Body of pancreas (tissue), 4 donors: ENCODE measurements at regions not wholly inside any gene's neighbourhood (a gene's known extent, or its start where the extent isn't known, plus 50 kb on each side); places are given as distances from the start of the nearest gene placed in this dataset.

Source experiments
- ATAC-seq: fragments of 150-250 bp; one replicate; pipeline ENCODE4 v1.9.1; 2016
- DNase-seq, 4 donors: peaks; one replicate each; pipeline ENCODE4 v3.0.0-alpha.2; 2019
- H3K27ac ChIP-seq, 4 donors: fragments of 200-600 bp; sonication (generic); 1 replicate in 3 of 4; 2 replicates in 1 of 4; pipeline versions ENCODE4 v1.5.1 to v1.6.1; 2016 to 2019; ENCODE audit warnings: mild to moderate bottlenecking in 1 of 4, mixed read lengths in 1 of 4, moderate library complexity in 1 of 4
- H3K27me3 ChIP-seq, 2 donors: fragments of 200-600 bp; sonication (generic); one replicate each; pipeline ENCODE4 v1.6.0; 2016; ENCODE audit warnings: mild to moderate bottlenecking in 1 of 2
- H3K36me3 ChIP-seq, 2 donors: fragments of 200-600 bp; sonication (generic); replicated peaks in 1 of 2; 2 replicates each; pipeline ENCODE4 v1.5.1; 2016; ENCODE audit warnings: low read depth in 2 of 2; ENCODE audit not compliant: insufficient read depth in 1 of 2
- H3K4me1 ChIP-seq: fragments of 200-600 bp; sonication (generic); one replicate; pipeline ENCODE4 v1.6.0; 2016
- H3K4me3 ChIP-seq, 2 donors: fragments of 200-600 bp; sonication (generic); 1 replicate in 1 of 2; 2 replicates in 1 of 2; pipeline ENCODE4 v1.5.1; 2016 to 2019
- H3K9me3 ChIP-seq, 3 donors: fragments of 200-600 bp; sonication (generic); 1 replicate in 2 of 3; 2 replicates in 1 of 3; pipeline ENCODE4 v1.5.1; 2016
- CTCF ChIP-seq, 7 experiments: fragments of 450-650 bp in 4 of 7; fragments of 200-600 bp in 3 of 7; sonication (generic) in 3 of 7; IDR thresholded peaks; one replicate each; pipeline ENCODE4 v1.5.1; 2016 to 2019; ENCODE audit warnings: antibody characterized with exemption in 7 of 7
- POLR2A ChIP-seq, 3 donors: fragments of 450-650 bp; IDR thresholded peaks; one replicate each; pipeline ENCODE4 v1.6.1; 2016; ENCODE audit warnings: antibody characterized with exemption in 3 of 3, mild to moderate bottlenecking in 2 of 3
- WGBS, 2 donors: methylation state at CpG; one replicate each; pipeline ENCODE4 v1.1.5; 2017; 5-methylcytosine and 5-hydroxymethylcytosine counted together
- intact Hi-C: fragments of 100-400 bp; cut with DNase I; formaldehyde crosslinking; loops from one replicate; pipeline ENCODE4 v1.15.1; 2023

DNA sequence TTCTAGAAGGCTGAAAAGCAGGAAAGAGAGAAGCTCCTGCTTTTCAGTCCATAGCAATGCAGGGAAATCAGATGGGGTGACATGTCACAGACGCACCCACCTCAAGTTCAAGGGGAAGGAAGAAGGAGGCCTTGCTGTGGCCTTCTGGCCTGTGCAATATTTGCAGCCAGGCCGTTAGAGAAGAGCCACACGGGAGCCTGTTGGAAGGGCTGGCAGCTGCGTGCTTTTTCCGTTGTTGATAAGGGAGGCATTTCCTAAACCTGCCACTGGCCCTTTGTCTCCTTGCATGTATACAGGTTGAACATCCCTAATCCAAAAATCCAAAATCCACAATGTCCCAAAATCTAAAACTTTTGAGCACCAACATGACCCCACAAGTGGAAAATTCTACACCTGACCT is 492.5 kb upstream of the ZMIZ1 start:
- DNase-seq (no peak), ATAC-seq (no peak)
- Histone ChIP-seq H3K9me3 (no peaks in the 10 kb centered on the region), H3K4me1 (no peaks in the 10 kb centered on the region), H3K27me3 (no peaks in the 10 kb centered on the region), H3K27ac (no peak overlapping the region), H3K36me3 (no peaks in the 10 kb centered on the region), H3K4me3 (no peak overlapping the region)
- 26 to 27% methylated on average over 5 of the region's 5 CpGs for WGBS, 2 donors
- intact Hi-C loops = no loop called here
- TF ChIP-seq POLR2A (IDR thresholded peaks at IDR 0.05) (no peak), CTCF (IDR thresholded peaks at IDR 0.05) (no peak)

GRCh38 chr10:78577712-78578111 is 491.1 kb upstream of the ZMIZ1 start:
- Histone ChIP-seq H3K9me3 (no peaks in the 10 kb centered on the region), H3K4me1 (no peaks in the 10 kb centered on the region), H3K27me3 (no peaks in the 10 kb centered on the region), H3K36me3 (no peaks in the 10 kb centered on the region), H3K4me3 (no peak overlapping the region), H3K27ac (no peak overlapping the region)
- DNase-seq (peak in 1 of 4 donors; percentile 19), ATAC-seq (no peak)
- 55 to 69% methylated on average over 5 of the region's 5 CpGs for WGBS, 2 donors
- TF ChIP-seq CTCF (IDR thresholded peaks at IDR 0.05) = no peak
- TF ChIP-seq POLR2A (IDR thresholded peaks at IDR 0.05) = no peak
- intact Hi-C loops = no loop called here

DNA sequence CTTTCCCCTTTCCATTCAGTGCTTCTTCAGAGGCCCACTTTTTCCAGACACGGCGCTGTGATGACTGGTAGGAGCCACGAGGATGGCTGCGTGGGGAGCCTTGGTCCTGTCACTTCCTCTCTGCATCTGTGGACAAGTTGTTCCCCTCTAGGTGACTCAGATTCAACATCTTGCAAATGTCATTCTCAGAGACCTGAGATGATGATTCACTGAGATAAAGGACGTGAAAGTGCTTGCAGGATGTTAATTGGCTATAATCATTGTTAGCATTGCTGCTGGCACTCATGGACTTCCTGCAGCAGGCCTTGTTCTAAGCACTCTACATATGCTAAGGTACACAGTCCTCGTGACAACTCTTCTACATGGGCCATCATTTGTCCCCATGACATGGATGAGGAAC is 489.8 kb upstream of the ZMIZ1 start:
- Histone ChIP-seq H3K27ac (no peak overlapping the region), H3K27me3 (no peaks in the 10 kb centered on the region), H3K36me3 (no peaks in the 10 kb centered on the region), H3K4me3 (no peak overlapping the region), H3K4me1 (no peaks in the 10 kb centered on the region), H3K9me3 (no peaks in the 10 kb centered on the region)
- TF ChIP-seq POLR2A (IDR thresholded peaks at IDR 0.05) (no peak), CTCF (IDR thresholded peaks at IDR 0.05) (no peak)
- intact Hi-C loops = no loop called here
- ATAC-seq (no peak), DNase-seq (peak in 1 of 4 donors; percentile 49)
- 68 to 90% methylated on average over 6 of the region's 6 CpGs for WGBS, 2 donors

DNA sequence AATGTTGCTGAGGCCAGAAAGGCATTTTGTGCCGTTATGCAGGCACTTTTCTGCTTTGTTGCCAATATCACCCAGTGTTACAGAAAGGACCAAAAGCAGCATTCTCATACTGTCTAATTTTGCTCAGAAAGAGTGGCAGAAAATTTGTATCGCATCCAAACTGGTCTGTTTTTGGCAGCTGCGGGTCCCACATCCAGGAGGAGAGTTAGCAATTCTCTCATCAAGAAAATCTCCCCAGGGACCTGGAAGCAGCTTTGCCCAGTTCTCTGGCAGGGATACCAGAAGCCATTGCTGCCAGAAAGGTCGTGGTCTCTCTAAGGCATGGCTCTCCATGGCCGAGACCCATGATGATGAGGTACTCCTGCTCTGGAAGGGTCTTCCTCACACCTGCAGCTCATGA is 489.2 kb upstream of the ZMIZ1 start:
- DNase-seq (no peak), ATAC-seq (no peak)
- Histone ChIP-seq H3K9me3 (no peaks in the 10 kb centered on the region), H3K4me1 (no peaks in the 10 kb centered on the region), H3K27me3 (no peaks in the 10 kb centered on the region), H3K27ac (no peak overlapping the region), H3K4me3 (no peak overlapping the region), H3K36me3 (no peaks in the 10 kb centered on the region)
- no peak for TF ChIP-seq CTCF (IDR thresholded peaks at IDR 0.05)
- TF ChIP-seq POLR2A (IDR thresholded peaks at IDR 0.05) = no peak
- intact Hi-C loops = no loop called here
- 85 to 87% methylated on average over 5 of the region's 5 CpGs for WGBS, 2 donors

GRCh38 chr10:78579995-78580394 is 488.8 kb upstream of the ZMIZ1 start:
- DNase-seq = peak; percentile 20 to 45 (median 28)
- ATAC-seq = no peak
- WGBS, 2 donors = 66 to 78% methylated on average over 4 of the region's 4 CpGs

More at GRCh38 chr10:78579995-78580394, 488.8 kb upstream of the ZMIZ1 start:
- H3K9me3 ChIP-seq = no peaks in the 10 kb centered on the region
- no peak for TF ChIP-seq CTCF (IDR thresholded peaks at IDR 0.05)
- TF ChIP-seq POLR2A (IDR thresholded peaks at IDR 0.05) = no peak
- no peaks in the 10 kb centered on the region for H3K36me3 ChIP-seq
- no peak overlapping the region for H3K4me3 ChIP-seq
- no peaks in the 10 kb centered on the region for H3K4me1 ChIP-seq
- intact Hi-C loops = no loop called here
- no peak overlapping the region for H3K27ac ChIP-seq
- H3K27me3 ChIP-seq = no peaks in the 10 kb centered on the region
